Nephron progenitor cell (in vitro differentiated cells): ENCODE measurements at regions not wholly inside any gene's neighbourhood (a gene's known extent, or its start where the extent isn't known, plus 50 kb on each side); places are given as distances from the start of the nearest gene placed in this dataset.

ENCODE experiments used
- DNase-seq: peaks from one replicate; pipeline ENCODE4 v3.0.0; 2021
- H3K27ac Mint-ChIP-seq: 2 replicates; pipeline ENCODE4 v1.8.0; 2021; ENCODE audit warnings: mild to moderate bottlenecking, moderate library complexity, mixed read lengths
- H3K27me3 Mint-ChIP-seq: 2 replicates; pipeline ENCODE4 v1.8.0; 2021; ENCODE audit warnings: mild to moderate bottlenecking, low read depth, mixed read lengths; ENCODE audit not compliant: poor library complexity
- H3K36me3 Mint-ChIP-seq: 2 replicates; pipeline ENCODE4 v1.8.0; 2021; ENCODE audit warnings: low read depth, mixed read lengths
- H3K4me1 Mint-ChIP-seq: 2 replicates; pipeline ENCODE4 v1.8.0; 2021; ENCODE audit warnings: mixed read lengths
- H3K4me3 Mint-ChIP-seq: 2 replicates; pipeline ENCODE4 v1.8.0; 2021; ENCODE audit warnings: mild to moderate bottlenecking, moderate library complexity, mixed read lengths
- H3K9me3 Mint-ChIP-seq: 2 replicates; pipeline ENCODE4 v1.8.0; 2021; ENCODE audit warnings: mild to moderate bottlenecking, moderate library complexity, mixed read lengths
- CTCF ChIP-seq: fragments of 200-600 bp; sonication (generic); IDR thresholded peaks from 2 replicates; pipeline ENCODE4 v1.5.0; 2021; ENCODE audit warnings: antibody characterized with exemption

DNA sequence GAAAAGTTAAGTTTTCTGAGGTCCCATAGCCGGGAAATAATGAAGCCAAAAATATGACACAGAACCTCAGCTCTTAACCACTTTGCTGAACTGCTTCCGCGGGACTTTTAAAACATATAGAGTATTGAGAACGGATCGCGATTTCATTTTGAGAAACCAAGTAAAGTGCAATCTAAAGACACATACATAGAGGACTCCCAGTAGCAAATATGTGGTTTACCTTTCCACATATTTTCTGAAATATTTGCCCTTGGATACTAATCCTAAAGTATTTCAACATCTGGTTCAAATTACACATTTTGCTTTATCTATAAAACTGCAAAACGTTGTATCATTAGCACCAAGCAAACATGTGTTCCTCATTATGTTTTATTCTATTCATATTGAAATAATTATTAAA is 776.5 kb downstream of the ROBO2 start:
- Mint-ChIP-seq H3K4me3 (no peak overlapping the region), H3K27ac (no peak overlapping the region), H3K4me1 (no peaks in the 10 kb centered on the region), H3K9me3 (no peaks in the 10 kb centered on the region), H3K36me3 (no peaks in the 10 kb centered on the region), H3K27me3 (no peaks in the 10 kb centered on the region)
- DNase-seq = no peak
- no peak for TF ChIP-seq CTCF

GRCh38 chr3:77825001-77825827 is 785.3 kb downstream of the ROBO2 start:
- Mint-ChIP-seq H3K27me3 (no peaks in the 10 kb centered on the region), H3K4me1 (no peaks in the 10 kb centered on the region), H3K9me3 (peaks cover 37% of the 10 kb centered on the region), H3K36me3 (peaks cover 18% of the 10 kb centered on the region), H3K27ac (no peak overlapping the region), H3K4me3 (no peak overlapping the region)
- no peak for TF ChIP-seq CTCF
- DNase-seq = no peak

GRCh38 chr3:77835921-77836320 is 796.0 kb downstream of the ROBO2 start:
- peaks cover 11% of the 10 kb centered on the region for H3K9me3 Mint-ChIP-seq
- no peak overlapping the region for H3K27ac Mint-ChIP-seq
- peaks cover 6% of the 10 kb centered on the region for H3K27me3 Mint-ChIP-seq
- TF ChIP-seq CTCF = no peak
- H3K4me3 Mint-ChIP-seq = no peak overlapping the region
- no peak for DNase-seq
- no peaks in the 10 kb centered on the region for H3K36me3 Mint-ChIP-seq
- peaks cover 12% of the 10 kb centered on the region for H3K4me1 Mint-ChIP-seq

- no peak for DNase-seq
- peaks cover 27% of the 10 kb centered on the region for H3K9me3 Mint-ChIP-seq
- no peak overlapping the region for H3K27ac Mint-ChIP-seq
- H3K4me1 Mint-ChIP-seq = peaks cover 5% of the 10 kb centered on the region
- peaks cover 9% of the 10 kb centered on the region for H3K27me3 Mint-ChIP-seq
- H3K36me3 Mint-ChIP-seq = no peaks in the 10 kb centered on the region
- no peak overlapping the region for H3K4me3 Mint-ChIP-seq
- TF ChIP-seq CTCF = no peak
These were observed 797.6 kb downstream of the ROBO2 start for GRCh38 chr3:77837456-77838025.

GRCh38 chr3:77859156-77859555 is 819.3 kb downstream of the ROBO2 start:
- TF ChIP-seq CTCF = no peak

GRCh38 chr3:77868725-77869124 is 828.8 kb downstream of the ROBO2 start:
- Mint-ChIP-seq H3K4me3 (no peak overlapping the region), H3K27me3 (no peaks in the 10 kb centered on the region), H3K36me3 (no peaks in the 10 kb centered on the region), H3K27ac (no peak overlapping the region), H3K4me1 (no peaks in the 10 kb centered on the region), H3K9me3 (peaks cover 9% of the 10 kb centered on the region)
- TF ChIP-seq CTCF = no peak
- no peak for DNase-seq

More at GRCh38 chr3:77859156-77859555, 819.3 kb downstream of the ROBO2 start:
- H3K27ac Mint-ChIP-seq = no peak overlapping the region
- peaks cover 2% of the 10 kb centered on the region for H3K27me3 Mint-ChIP-seq
- no peak overlapping the region for H3K4me3 Mint-ChIP-seq
- no peak for DNase-seq
- no peaks in the 10 kb centered on the region for H3K36me3 Mint-ChIP-seq
- H3K4me1 Mint-ChIP-seq = no peaks in the 10 kb centered on the region
- H3K9me3 Mint-ChIP-seq = no peaks in the 10 kb centered on the region
